ENCODE measurements at regions not wholly inside any gene's neighbourhood (a gene's known extent, or its start where the extent isn't known, plus 50 kb on each side); places are given as distances from the start of the nearest gene placed in this dataset.

- TF ChIP-seq CTCF (conservative IDR thresholded peaks at IDR 0.05 in 1 of 2, IDR thresholded peaks at IDR 0.05 in 1 of 2; ENCODE audit: extremely low read depth in 1 of 2, insufficient read depth in 1 of 2, low read depth in 1 of 2, low read length in 2 of 2) (no peak), EZH2 (IDR thresholded peaks at IDR 0.05; ENCODE audit: borderline replicate concordance, low read length) (no peak)
Observed at GRCh38 chr13:72201726-72202125, 334.7 kb upstream of the DACH1 start.

Measured in mammary epithelial cell (primary cell).